PC-9 (cell line): ENCODE measurements at regions not wholly inside any gene's neighbourhood (a gene's known extent, or its start where the extent isn't known, plus 50 kb on each side); places are given as distances from the start of the nearest gene placed in this dataset.

Experiments
- CTCF ChIP-seq: fragments of 200-600 bp; sonication (generic); conservative IDR thresholded peaks from 2 replicates; pipeline ENCODE4 v1.6.1; 2017; ENCODE audit warnings: mixed run types, antibody characterized with exemption, mild to moderate bottlenecking, moderate library complexity
- EZH2 ChIP-seq: fragments of 200-600 bp; sonication (generic); IDR thresholded peaks from 2 replicates; pipeline ENCODE4 v1.8.0; 2017; ENCODE audit warnings: antibody characterized with exemption, low read depth

- TF ChIP-seq CTCF, result no peak
- no peak for TF ChIP-seq EZH2
Measured at GRCh38 chr4:53925050-53925605, 139.3 kb downstream of the CHIC2 start.
